MM.1S (cell line): ENCODE measurements at regions not wholly inside any gene's neighbourhood (a gene's known extent, or its start where the extent isn't known, plus 50 kb on each side); places are given as distances from the start of the nearest gene placed in this dataset.

Experiments
- DNase-seq: peaks from one replicate; pipeline ENCODE4 v3.0.0-alpha.2; 2015
- H2AFZ ChIP-seq: fragments of 300-600 bp; sonication (generic); 2 replicates; pipeline ENCODE4 v1.6.0; 2016; ENCODE audit warnings: antibody characterized with exemption, low read length
- H3F3A ChIP-seq: fragments of 300-600 bp; sonication (generic); 2 replicates; pipeline ENCODE4 v1.6.1; 2016; ENCODE audit warnings: mild to moderate bottlenecking, antibody characterized with exemption, low read length, moderate library complexity, mixed read lengths; ENCODE audit not compliant: insufficient read depth
- H3K27ac ChIP-seq: fragments of 300-600 bp; sonication (generic); 2 replicates; pipeline ENCODE4 v1.5.1; 2016; ENCODE audit warnings: mild to moderate bottlenecking, low read length
- H3K27me3 ChIP-seq: fragments of 300-600 bp; sonication (generic); replicated peaks from 2 replicates; pipeline ENCODE4 v1.6.0; 2016; ENCODE audit warnings: low read length; ENCODE audit not compliant: insufficient read depth
- H3K36me3 ChIP-seq: fragments of 300-600 bp; sonication (generic); replicated peaks from 2 replicates; pipeline ENCODE4 v1.6.1; 2016; ENCODE audit warnings: mild to moderate bottlenecking, low read length, mixed read lengths; ENCODE audit not compliant: insufficient read depth
- H3K4me1 ChIP-seq: fragments of 300-600 bp; sonication (generic); 2 replicates; pipeline ENCODE4 v1.6.1; 2016; ENCODE audit warnings: low read length, mixed read lengths
- H3K4me2 ChIP-seq: fragments of 300-600 bp; sonication (generic); 2 replicates; pipeline ENCODE4 v1.6.0; 2016; ENCODE audit warnings: low read depth, low read length
- H3K4me3 ChIP-seq: fragments of 300-600 bp; sonication (generic); 2 replicates; pipeline ENCODE4 v1.5.1; 2016; ENCODE audit warnings: low read length, mixed read lengths
- H3K79me2 ChIP-seq: fragments of 300-600 bp; sonication (generic); 2 replicates; pipeline ENCODE4 v1.6.1; 2016; ENCODE audit warnings: mixed run types, low read length, mixed read lengths
- H3K9ac ChIP-seq: fragments of 300-600 bp; sonication (generic); 2 replicates; pipeline ENCODE4 v1.6.1; 2016; ENCODE audit warnings: low read length, mixed read lengths
- H3K9me2 ChIP-seq: fragments of 300-600 bp; sonication (generic); replicated peaks from 2 replicates; pipeline ENCODE4 v1.6.1; 2016; ENCODE audit warnings: mild to moderate bottlenecking, low read length, mixed read lengths; ENCODE audit not compliant: insufficient read depth
- H3K9me3 ChIP-seq: fragments of 300-600 bp; sonication (generic); replicated peaks from 2 replicates; pipeline ENCODE4 v1.6.1; 2016; ENCODE audit warnings: mild to moderate bottlenecking, low read length, mixed read lengths; ENCODE audit not compliant: insufficient read depth
- H4K20me1 ChIP-seq: fragments of 300-600 bp; sonication (generic); 2 replicates; pipeline ENCODE4 v1.6.1; 2016; ENCODE audit warnings: mild to moderate bottlenecking, low read length, moderate library complexity, mixed read lengths; ENCODE audit not compliant: insufficient read depth
- EZH2 ChIP-seq: fragments of 300-600 bp; sonication (generic); optimal IDR thresholded peaks from 2 replicates; pipeline ENCODE3; 2017; ENCODE audit warnings: low read depth, mild to moderate bottlenecking, antibody characterized with exemption, low read length, mixed read lengths
- EZH2phosphoT487 ChIP-seq: fragments of 300-600 bp; sonication (generic); IDR thresholded peaks from 2 replicates; pipeline ENCODE4 v1.6.1; 2018; ENCODE audit warnings: antibody characterized with exemption, low read length
- TF ChIP-seq, protein P1 (sequence below): fragments of 300-600 bp; sonication (generic); IDR thresholded peaks from 2 replicates; pipeline ENCODE4 v1.5.1; 2016; ENCODE audit warnings: antibody characterized with exemption, low read length, mixed read lengths

DNA sequence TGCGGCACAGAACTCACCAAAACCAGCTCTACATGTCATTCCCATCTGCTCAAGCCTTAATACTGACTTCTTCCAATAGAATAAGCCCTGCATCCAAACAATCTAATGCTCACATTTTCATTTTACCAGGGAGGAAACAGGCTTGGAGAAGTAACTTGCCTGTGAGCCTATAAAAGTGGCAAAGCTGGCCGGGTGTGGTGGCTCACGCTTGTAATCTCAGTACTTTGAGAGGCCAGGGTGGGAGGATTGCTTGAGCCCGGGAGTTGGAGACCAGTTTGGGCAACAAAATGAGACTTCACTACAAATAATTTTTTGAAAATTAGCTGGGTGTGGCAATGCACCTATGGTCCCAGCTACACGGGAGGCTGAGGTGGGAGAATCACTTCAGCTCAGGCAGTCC, 133.7 kb downstream of the LY86 start:
- Histone ChIP-seq H3K27me3 (no peaks in the 10 kb centered on the region), H3F3A (no peaks in the 10 kb centered on the region), H3K4me2 (no peak overlapping the region), H4K20me1 (no peaks in the 10 kb centered on the region), H3K4me1 (no peaks in the 10 kb centered on the region), H3K27ac (no peak overlapping the region), H2AFZ (no peak overlapping the region), H3K36me3 (no peaks in the 10 kb centered on the region), H3K9me2 (no peaks in the 10 kb centered on the region), H3K79me2 (no peaks in the 10 kb centered on the region), H3K9ac (no peak overlapping the region), H3K9me3 (no peaks in the 10 kb centered on the region), H3K4me3 (no peak overlapping the region)
- TF ChIP-seq EZH2phosphoT487 (no peak), EZH2 (no peak)
- TF ChIP-seq, protein P1, sequence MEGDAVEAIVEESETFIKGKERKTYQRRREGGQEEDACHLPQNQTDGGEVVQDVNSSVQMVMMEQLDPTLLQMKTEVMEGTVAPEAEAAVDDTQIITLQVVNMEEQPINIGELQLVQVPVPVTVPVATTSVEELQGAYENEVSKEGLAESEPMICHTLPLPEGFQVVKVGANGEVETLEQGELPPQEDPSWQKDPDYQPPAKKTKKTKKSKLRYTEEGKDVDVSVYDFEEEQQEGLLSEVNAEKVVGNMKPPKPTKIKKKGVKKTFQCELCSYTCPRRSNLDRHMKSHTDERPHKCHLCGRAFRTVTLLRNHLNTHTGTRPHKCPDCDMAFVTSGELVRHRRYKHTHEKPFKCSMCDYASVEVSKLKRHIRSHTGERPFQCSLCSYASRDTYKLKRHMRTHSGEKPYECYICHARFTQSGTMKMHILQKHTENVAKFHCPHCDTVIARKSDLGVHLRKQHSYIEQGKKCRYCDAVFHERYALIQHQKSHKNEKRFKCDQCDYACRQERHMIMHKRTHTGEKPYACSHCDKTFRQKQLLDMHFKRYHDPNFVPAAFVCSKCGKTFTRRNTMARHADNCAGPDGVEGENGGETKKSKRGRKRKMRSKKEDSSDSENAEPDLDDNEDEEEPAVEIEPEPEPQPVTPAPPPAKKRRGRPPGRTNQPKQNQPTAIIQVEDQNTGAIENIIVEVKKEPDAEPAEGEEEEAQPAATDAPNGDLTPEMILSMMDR = no peak
- no peak for DNase-seq

DNA sequence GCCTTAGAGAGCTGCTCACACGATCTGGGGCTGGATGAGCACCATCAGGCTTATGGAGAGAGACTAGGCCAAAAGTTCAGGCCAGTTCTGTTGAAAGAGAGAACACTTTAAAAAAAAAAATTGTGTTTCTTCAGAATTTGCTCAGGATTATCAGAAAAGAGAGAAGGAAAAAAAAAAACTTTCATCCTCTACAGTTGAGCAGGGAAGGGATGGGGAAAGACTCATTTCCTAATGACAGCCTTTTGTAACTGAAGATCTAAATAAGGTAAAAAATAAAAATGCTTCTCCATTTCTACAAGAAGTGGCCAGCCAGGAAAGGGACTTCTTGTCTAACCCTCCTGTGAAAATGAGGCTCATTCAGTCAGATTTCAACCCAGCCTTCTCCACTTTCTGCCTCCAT, 134.8 kb downstream of the LY86 start:
- no peak overlapping the region for H3K27ac ChIP-seq
- no peak overlapping the region for H3K4me2 ChIP-seq
- H3K9me2 ChIP-seq = no peaks in the 10 kb centered on the region
- TF ChIP-seq, protein P1 = no peak
- no peak for TF ChIP-seq EZH2
- no peaks in the 10 kb centered on the region for H3K36me3 ChIP-seq
- H3K9me3 ChIP-seq = no peaks in the 10 kb centered on the region
- no peaks in the 10 kb centered on the region for H3K27me3 ChIP-seq
- no peaks in the 10 kb centered on the region for H4K20me1 ChIP-seq
- DNase-seq = no peak
- H3K9ac ChIP-seq = no peak overlapping the region
- no peak overlapping the region for H3K4me3 ChIP-seq
- no peaks in the 10 kb centered on the region for H3F3A ChIP-seq
- no peaks in the 10 kb centered on the region for H3K79me2 ChIP-seq
- H2AFZ ChIP-seq = no peak overlapping the region
- H3K4me1 ChIP-seq = no peaks in the 10 kb centered on the region

DNA sequence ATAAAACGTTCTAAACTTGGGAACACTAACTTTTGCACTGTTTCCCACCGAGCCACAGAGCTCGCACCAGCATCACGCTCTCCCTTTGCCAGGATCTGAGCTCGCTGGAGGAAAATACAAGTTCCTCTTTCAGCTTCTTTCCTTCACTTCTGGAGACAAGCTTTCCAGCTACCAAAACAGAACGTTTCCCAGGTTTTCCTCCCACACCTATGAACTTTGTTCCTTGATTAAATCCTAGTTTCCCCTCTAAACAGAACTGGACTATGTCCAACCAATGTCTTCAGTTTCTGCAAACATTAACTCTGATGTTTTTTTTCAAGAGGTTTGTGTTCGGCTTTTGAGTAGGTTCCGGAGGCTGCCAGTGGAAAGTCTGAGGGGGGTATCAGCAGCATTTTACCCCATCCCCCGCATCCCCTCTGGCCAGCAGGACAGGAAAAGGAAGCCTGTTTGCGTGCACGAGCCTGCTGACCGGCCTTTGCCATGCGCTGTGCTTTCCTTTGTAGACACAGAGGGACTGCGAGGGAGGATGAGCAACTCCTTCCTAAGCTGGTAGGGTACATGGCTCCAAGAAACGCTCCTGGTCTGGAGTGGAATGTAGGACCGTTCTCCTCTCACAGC, 135.5 kb downstream of the LY86 start:
- H3K9ac ChIP-seq = no peak overlapping the region
- H3K4me3 ChIP-seq = no peak overlapping the region
- H3K27me3 ChIP-seq = no peaks in the 10 kb centered on the region
- no peaks in the 10 kb centered on the region for H3K36me3 ChIP-seq
- no peaks in the 10 kb centered on the region for H3F3A ChIP-seq
- H4K20me1 ChIP-seq = no peaks in the 10 kb centered on the region
- H2AFZ ChIP-seq = no peak overlapping the region
- no peak overlapping the region for H3K27ac ChIP-seq
- TF ChIP-seq EZH2 (no peak), EZH2phosphoT487 (no peak)
- TF ChIP-seq, protein P1 = no peak
- no peaks in the 10 kb centered on the region for H3K4me1 ChIP-seq
- DNase-seq = no peak
- H3K79me2 ChIP-seq = no peaks in the 10 kb centered on the region
- H3K9me2 ChIP-seq = no peaks in the 10 kb centered on the region
- H3K9me3 ChIP-seq = no peaks in the 10 kb centered on the region
- H3K4me2 ChIP-seq = peak overlapping the region; percentile 67; the same call in 1 of the 2 replicates
